Astrocyte of the spinal cord (primary cell): ENCODE measurements at regions not wholly inside any gene's neighbourhood (a gene's known extent, or its start where the extent isn't known, plus 50 kb on each side); places are given as distances from the start of the nearest gene placed in this dataset.
"Not testable (repeated sequence)": the region's sequence is repeated elsewhere in the genome, so short reads cannot be mapped to it uniquely, and the experiment has no call there.

Experiments used
- DNase-seq: peaks from one replicate; pipeline ENCODE4 v3.0.0; 2011; ENCODE audit warnings: low read depth, low spot score
- H3K4me3 ChIP-seq: 2 replicates; pipeline ENCODE4 v1.5.1; 2011; ENCODE audit warnings: low read depth, mild to moderate bottlenecking, low read length, moderate library complexity
- CTCF ChIP-seq: IDR thresholded peaks from 2 replicates; pipeline ENCODE4 v1.5.1; 2012; ENCODE audit warnings: low read depth, mild to moderate bottlenecking, low read length, inconsistent platforms
- in situ Hi-C: cut with HindIII; loops from 2 replicates; pipeline ENCODE4 v1.10.0; 2017; ENCODE audit warnings: low sequenced_read_pairs

GRCh38 chr14:84485036-84485435, 1044.9 kb upstream of the FLRT2 start:
- no peak for TF ChIP-seq CTCF
- H3K4me3 ChIP-seq: no peak overlapping the region
- in situ Hi-C loops: no loop called here
- DNase-seq: no peak

- DNase-seq: no peak
- in situ Hi-C loops: no loop called here
- H3K4me3 ChIP-seq: no peak overlapping the region
- TF ChIP-seq CTCF: no peak
Measured at GRCh38 chr14:84490081-84490480, 1039.9 kb upstream of the FLRT2 start.

GRCh38 chr14:84492685-84493084, 1037.3 kb upstream of the FLRT2 start:
- in situ Hi-C loops: no loop called here
- TF ChIP-seq CTCF: no peak

GRCh38 chr14:84493779-84494178, 1036.2 kb upstream of the FLRT2 start:
- peak; percentile 29 for DNase-seq
- in situ Hi-C loops: no loop called here
- no peak for TF ChIP-seq CTCF
- no peak overlapping the region for H3K4me3 ChIP-seq

More at GRCh38 chr14:84492685-84493084, 1037.3 kb upstream of the FLRT2 start:
- DNase-seq: peak; percentile 3
- no peak overlapping the region for H3K4me3 ChIP-seq

GRCh38 chr14:84496677-84497076, 1033.3 kb upstream of the FLRT2 start:
- DNase-seq: no peak
- TF ChIP-seq CTCF: no peak
- in situ Hi-C loops: no loop called here
- H3K4me3 ChIP-seq: no peak overlapping the region

- H3K4me3 ChIP-seq, DNase-seq, in situ Hi-C loops: not testable (repeated sequence)
Measured at GRCh38 chr14:84512823-84513222, 1017.1 kb upstream of the FLRT2 start.

- DNase-seq: no peak
- TF ChIP-seq CTCF: no peak
- in situ Hi-C loops: no loop called here
- no peak overlapping the region for H3K4me3 ChIP-seq
Measured at GRCh38 chr14:84519836-84520235, 1010.1 kb upstream of the FLRT2 start.
